HEK293T (cell line): ENCODE measurements at regions not wholly inside any gene's neighbourhood (a gene's known extent, or its start where the extent isn't known, plus 50 kb on each side); places are given as distances from the start of the nearest gene placed in this dataset.

ENCODE experiments used
- CTCF ChIA-PET: fragments of 350-600 bp; formaldehyde crosslinking; extraction: SDS; loops from one replicate; lab custom pipeline; 2021; ENCODE audit warnings: antibody characterized with exemption, inconsistent platforms; lab: Yijun Ruan, JAX
- POLR2A ChIA-PET: fragments of 350-600 bp; formaldehyde crosslinking; extraction: SDS; loops from one replicate; lab custom pipeline; 2020; ENCODE audit warnings: antibody characterized with exemption, inconsistent platforms; lab: Yijun Ruan, JAX
- DNase-seq: peaks from one replicate; pipeline ENCODE4 v3.0.0; 2012; ENCODE audit warnings: mixed read lengths; ENCODE audit errors: extremely low spot score
- ARNT ChIP-seq: fragments of 450-650 bp; IDR thresholded peaks from 2 replicates; pipeline ENCODE4 v1.6.1; 2017; ENCODE audit warnings: mild to moderate bottlenecking
- BHLHE40 ChIP-seq: fragments of 450-650 bp; IDR thresholded peaks from 2 replicates; pipeline ENCODE4 v1.6.1; 2016; ENCODE audit warnings: mild to moderate bottlenecking, moderate library complexity, borderline replicate concordance
- CTBP1 ChIP-seq: fragments of 450-650 bp; IDR thresholded peaks from 2 replicates; pipeline ENCODE4 v1.6.1; 2016; ENCODE audit warnings: borderline replicate concordance
- ELF4 ChIP-seq: fragments of 450-650 bp; IDR thresholded peaks from 2 replicates; pipeline ENCODE4 v1.6.1; 2017; ENCODE audit warnings: antibody characterized with exemption
- FOXA1 ChIP-seq: fragments of 450-650 bp; IDR thresholded peaks from 2 replicates; pipeline ENCODE4 v1.6.1; 2016; ENCODE audit warnings: mild to moderate bottlenecking
- FOXK2 ChIP-seq: fragments of 450-650 bp; IDR thresholded peaks from 2 replicates; pipeline ENCODE4 v1.6.1; 2016; ENCODE audit warnings: mild to moderate bottlenecking
- FOXM1 ChIP-seq: fragments of 450-650 bp; IDR thresholded peaks from 2 replicates; pipeline ENCODE4 v1.6.1; 2017; ENCODE audit warnings: mild to moderate bottlenecking, borderline replicate concordance
- HDGF ChIP-seq: fragments of 450-650 bp; IDR thresholded peaks from 2 replicates; pipeline ENCODE4 v1.6.1; 2017; ENCODE audit warnings: antibody characterized with exemption, borderline replicate concordance
- L3MBTL2 ChIP-seq: fragments of 450-650 bp; conservative IDR thresholded peaks from 2 replicates; pipeline ENCODE4 v1.6.1; 2016; ENCODE audit warnings: mild to moderate bottlenecking
- LEF1 ChIP-seq: fragments of 450-650 bp; IDR thresholded peaks from 2 replicates; pipeline ENCODE4 v1.6.1; 2017; ENCODE audit warnings: mild to moderate bottlenecking, borderline replicate concordance
- NFRKB ChIP-seq: fragments of 450-650 bp; IDR thresholded peaks from 2 replicates; pipeline ENCODE4 v1.6.1; 2016; ENCODE audit warnings: mild to moderate bottlenecking, moderate library complexity
- PKNOX1 ChIP-seq: fragments of 450-650 bp; IDR thresholded peaks from 2 replicates; pipeline ENCODE4 v1.6.1; 2016
- SP1 ChIP-seq: fragments of 450-650 bp; IDR thresholded peaks from 2 replicates; pipeline ENCODE4 v1.6.1; 2017
- SUZ12 ChIP-seq: fragments of 450-650 bp; IDR thresholded peaks from 2 replicates; pipeline ENCODE4 v1.6.1; 2016; ENCODE audit warnings: mild to moderate bottlenecking
- TARDBP ChIP-seq: fragments of 450-650 bp; IDR thresholded peaks from 2 replicates; pipeline ENCODE4 v1.6.1; 2016
- ZNF384 ChIP-seq: fragments of 450-650 bp; IDR thresholded peaks from 2 replicates; pipeline ENCODE4 v1.6.1; 2016

DNA sequence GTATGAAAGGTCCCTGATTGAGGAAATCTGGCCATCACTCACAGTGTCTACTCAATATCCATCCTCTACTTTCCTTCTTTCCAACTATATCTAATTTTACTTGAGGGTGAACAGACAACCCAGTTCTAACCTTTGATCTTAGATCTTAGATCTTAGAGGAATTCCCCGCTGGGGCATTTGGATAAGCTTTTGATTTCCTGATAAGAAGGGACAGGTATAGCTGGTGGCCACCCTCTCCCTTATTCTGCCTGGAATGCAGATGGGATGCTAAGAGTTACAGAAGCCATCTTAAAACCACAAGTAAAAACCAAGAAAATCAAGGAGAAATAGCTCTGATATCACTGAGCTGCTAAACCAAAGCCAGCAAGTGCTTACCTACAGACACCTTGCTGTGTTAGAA is 77.2 kb upstream of the ACSL3 start:
- ChIA-PET POLR2A (no interaction called here), CTCF (interaction anchor here (1.1 kb wide), 1 partner anchor 93 kb away, joined by 3 read pairs; no protein-coding TSS in a partner anchor)
- TF ChIP-seq ELF4: no peak
- TF ChIP-seq PKNOX1: no peak
- TF ChIP-seq CTBP1: no peak
- TF ChIP-seq SUZ12: no peak
- no peak for TF ChIP-seq HDGF
- TF ChIP-seq NFRKB: no peak
- no peak for TF ChIP-seq FOXK2
- no peak for TF ChIP-seq ZNF384
- TF ChIP-seq FOXM1: no peak
- TF ChIP-seq BHLHE40: no peak
- no peak for TF ChIP-seq SP1
- TF ChIP-seq TARDBP: no peak
- no peak for TF ChIP-seq L3MBTL2
- no peak for TF ChIP-seq LEF1
- no peak for TF ChIP-seq FOXA1
- DNase-seq: no peak

GRCh38 chr2:222790932-222791331 is 69.9 kb upstream of the ACSL3 start:
- ChIA-PET CTCF (no interaction called here), POLR2A (no interaction called here)
- DNase-seq: no peak
- TF ChIP-seq NFRKB: no peak
- no peak for TF ChIP-seq L3MBTL2
- TF ChIP-seq ELF4: no peak
- TF ChIP-seq HDGF: no peak
- TF ChIP-seq ZNF384: no peak
- no peak for TF ChIP-seq ARNT
- TF ChIP-seq PKNOX1: no peak

DNA sequence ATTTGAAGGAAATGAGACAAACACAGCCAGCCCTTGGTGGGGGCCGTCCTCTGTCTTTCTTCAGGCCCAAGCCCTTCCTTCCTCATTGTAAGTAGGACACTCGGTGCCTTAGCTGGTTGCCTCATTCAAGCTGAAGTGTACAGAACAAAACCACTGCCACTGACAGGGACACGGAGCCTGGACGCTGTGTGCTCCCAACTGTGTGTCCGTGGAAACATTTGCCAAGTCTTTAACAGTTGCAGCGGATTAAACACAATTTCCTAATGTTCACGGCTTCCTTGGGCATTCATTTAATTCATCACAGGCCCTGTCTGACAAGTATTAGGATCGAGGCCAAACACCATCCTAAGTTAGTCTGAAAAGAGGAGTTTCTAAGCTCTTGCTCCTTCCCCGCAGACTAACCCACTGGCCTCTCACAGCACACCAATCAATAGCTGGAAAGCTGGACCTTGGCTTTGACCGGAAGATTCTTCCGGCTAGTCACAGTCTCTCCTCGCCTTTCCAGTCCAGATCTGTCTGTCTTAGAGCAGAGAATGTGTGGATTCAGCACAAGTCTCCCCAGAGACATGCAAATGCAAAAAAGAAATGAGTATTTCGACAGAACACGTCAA is 68.7 kb upstream of the ACSL3 start:
- CTCF ChIA-PET: no interaction called here

GRCh38 chr2:222794585-222795449 is 66.0 kb upstream of the ACSL3 start:
- TF ChIP-seq PKNOX1 (no peak), FOXM1 (no peak), CTBP1 (no peak), TARDBP (no peak), NFRKB (no peak), L3MBTL2 (no peak), LEF1 (no peak), BHLHE40 (no peak), ELF4 (no peak), FOXK2 (no peak), ZNF384 (no peak), HDGF (no peak), SP1 (no peak), ARNT (no peak), FOXA1 (no peak), SUZ12 (no peak)
- POLR2A ChIA-PET: no interaction called here
- DNase-seq: no peak
- CTCF ChIA-PET: no interaction called here

More for the DNA sequence above, 68.7 kb upstream of the ACSL3 start:
- no peak for TF ChIP-seq HDGF
- TF ChIP-seq LEF1: no peak
- TF ChIP-seq SP1: no peak
- no peak for TF ChIP-seq FOXA1
- no peak for TF ChIP-seq L3MBTL2
- no peak for TF ChIP-seq NFRKB
- TF ChIP-seq ZNF384: no peak
- no peak for TF ChIP-seq BHLHE40
- POLR2A ChIA-PET: no interaction called here
- no peak for DNase-seq

- DNase-seq: no peak
- ChIA-PET CTCF (interaction anchor here (0.6 to 1.7 kb wide), 4 partner anchors 28 to 108 kb away, joined by 3 to 6 read pairs (median 5); no protein-coding TSS in a partner anchor), POLR2A (no interaction called here)
- TF ChIP-seq NFRKB: no peak
- no peak for TF ChIP-seq FOXA1
- TF ChIP-seq FOXM1: no peak
- TF ChIP-seq L3MBTL2: no peak
- no peak for TF ChIP-seq SP1
- TF ChIP-seq CTBP1: no peak
- no peak for TF ChIP-seq SUZ12
- TF ChIP-seq ELF4: no peak
- no peak for TF ChIP-seq HDGF
- TF ChIP-seq LEF1: no peak
- TF ChIP-seq TARDBP: no peak
- no peak for TF ChIP-seq BHLHE40
- no peak for TF ChIP-seq ZNF384
- no peak for TF ChIP-seq ARNT
- TF ChIP-seq PKNOX1: no peak
These were observed 65.1 kb upstream of the ACSL3 start for GRCh38 chr2:222795450-222796357.
